ENCODE measurements at regions not wholly inside any gene's neighbourhood (a gene's known extent, or its start where the extent isn't known, plus 50 kb on each side); places are given as distances from the start of the nearest gene placed in this dataset.
A peak's percentile ranks its signal among the peaks of the same experiment; 100 is the strongest.
"Not testable (repeated sequence)": the region's sequence is repeated elsewhere in the genome, so short reads cannot be mapped to it uniquely, and the experiment has no call there.

DNA sequence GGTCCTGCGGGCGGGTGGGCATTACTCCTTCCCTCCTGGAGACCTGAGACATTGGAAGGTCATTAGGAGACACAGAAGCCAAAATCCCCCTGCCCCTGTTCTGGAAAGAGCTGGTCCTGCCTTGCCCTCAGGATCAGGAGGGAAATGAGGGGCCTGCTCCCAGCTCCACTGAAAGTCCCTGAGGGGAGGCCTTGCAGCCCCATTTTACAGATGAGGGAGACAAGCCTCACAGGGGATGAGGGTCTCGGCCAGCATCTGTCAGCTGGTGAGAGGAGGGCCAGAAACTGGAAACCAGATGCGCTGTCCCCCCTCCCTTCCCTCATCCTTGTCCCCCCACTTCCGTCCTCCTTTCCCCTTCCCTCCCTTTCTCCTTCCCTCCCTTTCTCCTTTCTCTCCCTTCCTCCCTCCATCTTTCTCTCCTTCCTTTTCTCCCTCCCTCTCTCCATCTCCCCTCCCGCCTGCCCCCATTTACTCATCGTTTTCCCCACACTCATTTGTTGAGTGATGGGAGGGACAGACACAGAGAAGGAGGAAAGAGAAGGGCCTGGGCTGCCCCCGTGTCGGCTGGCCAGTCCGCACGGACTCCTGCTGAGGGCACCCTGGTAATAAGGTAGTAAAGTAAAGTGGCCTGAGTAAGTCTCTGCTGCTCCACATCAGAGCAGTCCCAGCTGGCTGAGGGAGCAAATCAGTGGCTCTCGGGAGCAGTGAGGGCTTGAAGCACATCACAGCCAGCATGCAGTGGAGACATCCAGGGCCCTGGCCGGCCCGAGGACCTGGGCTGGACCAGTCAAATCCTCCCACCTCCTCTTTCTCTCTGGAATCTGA, 112.4 kb upstream of the ALDH1A3 start:
- DNase-seq: no peak

DNA sequence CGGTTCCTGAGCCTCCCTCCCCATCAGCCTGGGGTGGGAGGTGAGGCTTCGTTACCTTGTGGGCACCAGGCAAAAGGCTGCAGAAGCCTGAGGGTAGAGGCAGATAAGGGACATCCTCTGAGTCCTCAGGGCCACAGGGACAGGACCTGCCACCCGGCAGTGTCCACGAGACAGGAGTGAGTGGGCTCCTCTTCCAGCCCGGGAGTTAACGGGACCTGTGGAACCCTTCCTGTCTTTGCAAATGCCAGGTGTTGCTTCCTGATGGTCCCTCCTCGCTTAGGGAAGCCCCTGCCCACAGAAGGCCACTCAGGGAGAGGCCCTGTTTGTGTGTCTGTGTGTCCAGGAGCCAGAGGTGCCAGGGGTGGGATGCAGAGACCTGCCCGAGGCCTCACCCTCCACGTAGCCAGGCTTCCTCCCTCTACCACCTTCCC, 111.1 kb upstream of the ALDH1A3 start:
- no peak for DNase-seq

DNA sequence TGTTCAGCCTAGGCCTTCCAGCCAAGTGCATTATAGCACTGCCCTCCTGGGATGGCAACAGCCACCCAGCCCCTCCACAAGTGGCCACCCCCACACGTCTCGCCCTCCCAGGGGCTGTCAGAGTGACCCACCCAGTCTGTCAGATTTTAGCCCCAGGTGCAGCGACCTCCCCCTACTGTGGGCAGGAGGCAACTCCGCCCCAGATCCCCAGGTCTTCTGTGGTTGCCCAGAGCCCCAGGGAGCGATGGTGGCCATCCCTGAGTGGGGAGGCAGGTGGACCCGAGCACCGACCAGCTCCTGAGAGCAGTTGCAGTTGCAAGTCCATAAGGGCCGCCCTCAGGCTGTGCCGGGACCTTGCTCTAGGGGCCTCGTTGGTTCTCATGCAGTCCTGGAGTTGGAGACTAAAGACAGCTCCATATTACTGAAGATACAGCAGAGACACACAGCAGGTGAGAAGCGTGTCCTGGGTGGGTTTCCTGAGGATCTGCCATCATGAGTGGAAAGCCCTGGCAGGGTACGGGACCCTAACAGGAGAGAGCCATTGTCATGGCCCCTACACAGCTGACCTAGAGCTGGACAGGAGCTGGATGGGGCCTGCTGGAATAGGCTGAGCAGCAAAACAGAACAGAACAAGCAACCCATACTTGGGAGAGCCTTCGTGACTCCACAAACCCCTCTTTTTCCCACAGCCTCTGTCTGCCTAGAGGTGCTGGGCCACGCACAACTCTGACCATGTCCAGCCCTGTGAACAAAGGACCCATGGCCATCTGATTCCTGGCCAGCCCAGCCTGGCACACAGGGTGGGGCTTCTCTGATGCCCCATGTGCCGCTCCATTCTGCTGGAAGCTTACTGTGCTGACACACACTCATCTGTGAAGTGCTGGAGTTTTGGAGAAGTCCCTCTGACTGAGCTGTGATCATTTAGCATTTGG, 110.3 kb upstream of the ALDH1A3 start:
- no peak for DNase-seq

DNA sequence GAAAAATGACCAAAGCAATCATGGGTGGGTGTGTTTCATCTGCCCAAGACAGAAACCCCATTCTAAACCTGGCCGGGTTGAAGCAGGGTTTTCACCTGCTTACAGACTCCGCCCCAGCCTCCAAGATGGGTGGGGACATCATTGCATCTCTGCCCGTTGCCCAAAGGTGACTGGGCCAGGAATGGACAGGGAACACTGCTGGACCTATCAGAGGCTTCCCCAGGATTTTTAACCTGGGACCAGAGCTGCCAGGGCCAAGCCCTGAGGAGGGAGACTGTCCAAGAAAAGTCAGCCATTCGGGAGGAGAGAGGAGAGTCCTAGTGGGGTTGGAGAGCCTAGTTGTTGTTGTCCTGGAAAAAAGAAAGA, 109.7 kb upstream of the ALDH1A3 start:
- no peak for DNase-seq

DNA sequence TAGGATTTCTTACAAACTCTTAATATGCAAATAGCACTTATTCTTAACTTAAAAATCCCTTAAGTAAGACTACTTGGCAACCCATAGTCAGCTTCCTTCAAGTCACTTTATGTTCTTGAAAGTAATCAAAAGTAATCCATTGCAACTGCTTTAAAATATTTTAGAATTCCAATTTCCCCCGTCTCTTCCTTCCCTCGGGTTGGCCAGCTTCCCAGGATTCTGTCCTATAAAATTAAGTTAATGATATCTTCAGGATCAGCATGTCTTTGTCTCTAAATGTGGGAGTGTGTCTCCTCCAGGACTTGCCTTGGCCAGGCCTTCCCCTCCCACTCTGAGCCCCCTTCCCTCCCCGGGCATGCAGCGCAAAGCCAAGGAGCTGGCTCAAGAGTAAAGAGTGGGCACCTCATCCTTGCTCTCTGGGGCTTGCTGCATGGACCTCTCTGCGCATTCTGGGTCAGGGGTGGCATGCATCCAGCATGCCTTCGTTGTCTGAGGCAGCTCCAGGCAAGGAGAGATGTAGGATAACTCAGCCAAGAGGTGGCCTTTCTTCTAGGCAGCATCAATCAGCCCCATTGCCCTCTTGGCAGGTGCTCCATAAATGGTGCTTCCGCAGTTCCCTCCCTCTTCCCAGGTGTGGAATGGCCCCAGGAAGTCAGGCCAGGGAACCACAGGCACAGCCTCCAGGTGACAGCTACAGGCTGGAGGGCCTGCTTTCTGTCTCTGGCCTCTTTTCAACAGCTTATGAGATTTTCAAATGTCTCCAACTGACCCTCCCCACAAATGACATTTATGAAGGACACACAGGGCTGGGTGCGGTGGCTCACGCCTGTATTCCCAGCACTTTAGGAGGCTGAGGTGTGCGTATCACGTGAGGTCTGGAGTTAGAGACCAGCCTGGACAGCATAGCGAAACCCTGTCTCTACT, 108.7 kb upstream of the ALDH1A3 start:
- DNase-seq: peak; percentile 50

DNA sequence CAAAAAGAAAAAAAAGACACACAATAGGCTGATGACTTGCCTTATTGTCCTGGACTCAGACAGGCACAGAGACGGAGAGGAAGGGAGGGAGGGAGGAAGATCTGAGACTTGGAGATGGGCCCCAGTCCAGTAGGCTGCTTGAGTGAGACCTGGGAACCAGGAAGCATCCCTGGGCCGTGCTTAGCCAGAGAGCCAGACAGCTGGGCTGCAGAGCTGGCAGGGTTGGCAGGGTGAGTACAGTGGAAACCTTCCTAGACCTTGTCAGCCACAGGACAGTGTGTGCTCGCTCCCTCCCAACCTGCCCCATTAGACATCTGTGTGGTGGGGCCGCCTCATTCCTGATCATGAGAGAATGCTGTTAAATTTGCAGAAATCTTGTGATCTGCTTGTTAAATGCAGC, 107.9 kb upstream of the ALDH1A3 start:
- no peak for DNase-seq

DNA sequence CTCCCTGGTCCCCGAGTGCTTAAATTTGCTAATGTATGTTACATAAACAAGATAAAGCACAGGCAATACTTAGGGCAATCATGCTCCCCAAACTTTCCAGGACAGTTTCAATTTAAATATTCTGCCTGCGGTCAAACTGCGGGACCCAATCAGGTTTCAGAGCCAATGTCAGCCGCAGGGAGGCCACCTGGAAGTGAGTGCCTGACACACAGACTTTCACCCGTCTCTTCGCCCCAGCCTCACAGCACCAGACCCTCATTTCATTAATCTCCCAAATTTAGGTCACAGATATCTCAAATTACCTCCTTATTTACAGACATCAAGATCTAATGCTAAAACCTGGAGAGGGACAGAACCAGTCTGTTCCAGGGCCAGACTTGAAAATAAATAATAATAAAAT, 107.2 kb upstream of the ALDH1A3 start:
- DNase-seq: no peak

DNA sequence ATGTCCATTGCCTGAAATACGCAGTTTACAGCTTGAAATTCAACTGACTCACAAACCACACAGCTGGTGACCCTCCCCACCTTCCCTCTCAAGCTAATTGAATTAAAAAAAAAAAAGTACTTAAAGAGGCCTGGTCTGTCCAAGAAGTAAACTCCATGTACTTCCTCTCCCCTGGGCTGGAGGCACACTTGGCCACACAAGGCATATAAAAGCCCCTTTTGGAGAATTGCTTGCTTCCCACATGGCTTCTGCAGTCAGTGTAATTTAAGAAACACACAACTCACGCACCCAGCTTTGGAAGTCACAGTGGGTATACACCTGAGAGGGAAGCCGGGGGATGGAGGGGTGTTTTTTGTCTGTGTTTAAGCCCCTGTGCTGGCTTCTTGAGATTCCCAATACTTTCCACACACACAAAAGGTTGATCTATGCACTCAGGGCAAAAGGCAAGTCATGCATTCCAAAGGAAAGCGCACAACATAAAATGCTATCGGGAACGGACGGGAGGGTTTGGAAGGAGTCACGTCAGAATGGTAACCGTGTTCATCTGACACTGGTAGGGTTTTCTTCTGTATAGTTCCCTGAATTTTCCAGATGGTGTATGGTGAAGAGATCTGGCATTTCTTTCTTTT, 106.6 kb upstream of the ALDH1A3 start:
- peak; percentile 54 for DNase-seq

DNA sequence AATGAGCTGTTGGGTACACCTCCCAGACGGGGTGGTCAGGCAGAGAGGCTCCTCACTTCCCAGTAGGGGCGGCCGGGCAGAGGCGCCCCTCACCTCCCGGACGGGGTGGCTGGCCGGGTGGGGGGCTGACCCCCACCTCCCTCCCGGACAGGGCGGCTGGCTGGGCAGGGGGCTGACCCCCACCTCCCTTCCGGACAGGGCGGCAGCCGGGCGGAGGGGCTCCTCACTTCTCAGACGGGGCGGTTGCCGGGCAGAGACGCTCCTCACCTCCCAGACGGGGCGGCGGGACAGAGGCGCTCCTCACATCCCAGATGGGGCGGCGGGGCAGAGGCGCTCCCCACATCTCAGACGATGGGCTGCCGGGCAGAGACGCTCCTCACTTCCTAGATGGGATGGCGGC, 105.6 kb upstream of the ALDH1A3 start:
- not testable (repeated sequence) for DNase-seq

DNA sequence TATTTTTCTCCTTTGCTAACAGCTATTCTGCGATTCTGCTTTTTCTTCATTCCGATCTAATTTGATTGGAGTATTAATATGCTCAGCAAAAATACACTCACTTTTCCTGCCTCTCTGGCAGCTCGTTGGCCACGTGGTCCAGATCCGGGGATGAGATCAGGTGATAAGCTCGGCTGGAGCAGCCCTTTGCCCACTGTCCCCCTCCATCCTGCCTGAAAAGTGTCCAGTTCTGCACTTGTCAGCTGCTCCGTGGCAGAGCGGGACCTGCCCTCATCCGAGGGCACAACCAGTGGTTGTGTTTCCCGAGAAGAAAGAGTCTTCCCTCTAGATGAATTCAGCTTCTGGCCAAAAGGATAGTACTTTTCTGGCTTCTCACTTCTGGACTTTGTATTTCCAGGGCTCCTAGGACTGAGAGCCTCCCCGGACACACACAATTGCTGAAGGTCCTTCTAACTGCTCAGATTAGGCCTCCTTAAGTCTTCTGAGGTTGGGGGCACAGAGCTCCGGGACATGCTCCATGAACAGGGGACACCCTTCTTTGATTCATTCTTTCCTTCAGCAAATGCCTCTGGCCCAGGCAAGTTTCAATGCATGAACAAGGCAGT, 103.9 kb upstream of the ALDH1A3 start:
- DNase-seq: no peak

DNA sequence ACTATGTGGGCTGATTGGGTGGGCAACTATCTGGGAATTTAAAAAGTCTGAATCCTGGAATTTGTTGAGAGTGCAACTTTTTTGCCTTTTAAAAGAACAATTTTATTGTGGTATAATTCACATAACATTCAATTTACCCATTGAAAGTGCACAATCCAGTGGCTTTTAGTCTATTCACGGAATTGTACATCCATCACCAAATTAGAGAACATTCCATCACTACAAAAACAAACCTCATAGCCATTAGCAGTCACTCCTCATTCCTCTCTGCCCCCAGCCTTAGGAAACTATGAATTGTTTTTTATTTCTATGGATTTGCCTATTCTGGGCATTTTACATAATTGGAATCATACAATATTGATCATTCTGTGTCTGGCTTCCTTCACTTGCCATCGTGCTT, 101.8 kb upstream of the ALDH1A3 start:
- no peak for DNase-seq

DNA sequence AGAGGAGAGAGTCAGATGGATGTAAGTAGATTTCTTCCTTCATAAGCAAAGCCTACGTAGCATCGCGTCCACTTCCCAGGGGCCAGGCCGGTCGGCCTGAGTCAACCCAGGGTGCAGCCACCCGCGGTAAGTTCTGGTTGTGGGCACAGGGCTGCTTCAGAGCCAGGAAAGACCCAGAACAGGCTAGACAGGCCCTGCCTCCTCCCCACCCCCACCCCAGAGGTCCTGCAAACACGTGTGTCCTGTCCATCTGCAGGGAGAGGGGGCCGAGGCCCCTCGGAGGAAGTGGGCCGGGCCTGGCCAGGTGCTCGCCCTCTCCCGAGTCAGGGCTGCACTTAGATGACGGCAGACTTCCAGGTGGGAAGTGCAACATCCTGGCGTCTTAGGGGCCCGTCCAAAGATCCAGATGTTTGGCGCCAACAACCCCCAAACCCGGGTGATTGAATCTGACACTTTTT, 100.8 kb upstream of the ALDH1A3 start:
- DNase-seq: no peak

DNA sequence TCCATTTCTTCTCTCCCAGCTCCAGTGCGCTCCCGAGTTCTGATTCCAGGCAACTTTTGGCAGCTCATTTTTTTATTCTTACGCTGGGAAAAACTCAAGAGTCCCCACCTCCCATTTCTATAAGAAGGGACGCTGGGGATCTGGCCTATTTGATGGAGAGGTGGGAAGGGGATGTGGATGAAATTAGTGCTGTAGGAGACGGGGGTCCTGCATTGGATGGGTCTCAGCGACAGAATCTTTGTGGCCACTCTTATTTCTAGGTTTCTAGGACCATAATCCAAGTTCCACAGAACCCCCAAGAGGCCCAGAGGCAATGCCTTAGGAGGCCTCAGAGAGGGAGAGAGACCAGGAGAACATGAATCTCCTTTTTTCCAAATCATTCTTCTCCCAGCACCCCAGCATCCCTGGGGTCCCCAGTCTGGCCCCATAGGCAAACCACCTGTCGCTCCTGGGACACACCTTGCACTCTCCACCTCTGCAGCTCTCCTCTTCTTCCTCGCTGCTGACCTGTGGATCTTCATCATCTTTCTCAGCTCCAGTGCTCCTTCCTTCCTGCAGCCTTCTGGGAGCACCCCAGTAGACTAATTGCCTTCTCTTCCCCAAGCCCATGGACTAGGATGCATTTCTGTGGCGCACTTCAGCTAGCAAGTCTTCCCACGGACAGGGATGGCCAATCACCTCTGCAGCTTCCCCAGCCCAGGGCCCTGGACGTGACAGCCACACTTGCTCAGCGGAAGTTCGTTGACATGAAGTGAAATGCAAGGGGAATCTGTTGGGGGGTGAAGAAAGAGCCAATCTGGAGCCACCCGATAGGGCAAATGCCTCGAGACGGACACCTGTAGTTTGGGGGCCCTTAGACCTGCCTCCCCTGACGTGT, 100.1 kb upstream of the ALDH1A3 start:
- DNase-seq: no peak

DNA sequence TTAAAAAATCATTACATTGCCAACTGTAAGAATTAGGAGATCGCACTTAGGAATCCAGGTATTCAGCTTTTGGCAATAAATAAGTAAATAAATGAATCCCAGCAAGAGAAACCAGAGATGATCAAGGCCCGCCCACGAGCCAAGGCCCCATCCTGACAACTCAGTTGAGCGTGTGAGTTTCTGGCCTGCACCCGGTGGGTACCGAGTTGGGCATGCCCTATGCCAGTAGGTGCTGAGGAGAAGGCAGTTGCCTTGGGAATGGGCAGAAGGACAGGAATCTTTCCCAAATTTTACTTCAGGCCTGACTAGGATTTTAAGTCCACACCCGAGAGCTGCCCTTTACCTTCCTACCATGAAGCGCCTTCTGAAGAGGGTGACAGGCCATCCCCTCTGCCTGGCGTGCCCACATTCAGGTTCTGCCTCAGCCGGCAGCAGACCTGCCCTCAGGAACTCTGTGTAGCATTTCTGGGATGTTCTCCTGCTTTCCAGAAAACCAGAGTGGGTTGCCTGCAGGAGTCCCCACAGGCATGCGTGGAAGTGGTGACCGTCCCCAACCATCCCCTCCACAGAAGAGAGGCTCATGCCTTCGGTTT, 99.3 kb upstream of the ALDH1A3 start:
- no peak for DNase-seq

DNA sequence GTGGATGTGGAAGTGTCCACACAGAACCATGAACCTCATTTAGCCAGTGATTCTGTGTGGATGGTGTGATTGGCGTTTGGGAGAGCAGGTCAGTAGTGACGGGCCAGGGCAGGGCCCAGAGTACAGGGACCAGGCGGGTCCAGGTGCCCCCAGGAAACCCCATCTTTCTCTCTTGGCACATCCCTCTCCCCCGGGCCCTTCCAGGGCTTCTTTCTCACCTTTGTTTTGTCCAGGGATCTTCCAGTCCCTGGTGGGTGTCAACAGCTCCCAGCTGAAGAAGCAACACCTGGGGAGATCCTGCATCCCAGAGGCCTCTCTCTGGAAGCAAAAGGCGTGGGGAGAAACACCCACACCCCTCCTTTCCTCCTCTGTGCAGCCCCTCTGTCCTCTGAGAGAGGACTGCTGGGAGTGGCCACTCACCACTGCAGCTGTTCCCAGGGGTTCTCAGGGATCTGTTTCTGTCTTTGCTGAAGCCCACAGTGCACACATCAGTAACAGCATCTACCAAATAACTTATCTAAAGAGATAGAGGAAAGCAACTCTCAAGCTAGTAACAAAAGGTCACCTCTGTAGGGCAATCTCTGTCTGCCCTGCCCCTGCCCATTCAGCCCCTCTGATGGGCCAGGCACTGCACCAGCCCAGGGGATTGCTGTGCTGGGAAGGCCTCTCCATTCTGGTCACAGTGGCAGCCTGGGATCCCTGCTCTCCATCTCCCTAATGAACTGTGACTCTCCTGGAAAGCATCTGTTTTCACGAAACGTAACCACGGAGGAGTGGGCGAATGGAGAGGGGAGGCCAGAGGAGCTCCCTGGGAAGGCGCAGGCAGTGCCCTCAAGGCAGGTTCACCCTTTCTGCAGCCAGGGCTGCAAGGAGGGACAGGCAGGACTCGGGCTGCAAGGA, 98.3 kb upstream of the ALDH1A3 start:
- DNase-seq: no peak

DNA sequence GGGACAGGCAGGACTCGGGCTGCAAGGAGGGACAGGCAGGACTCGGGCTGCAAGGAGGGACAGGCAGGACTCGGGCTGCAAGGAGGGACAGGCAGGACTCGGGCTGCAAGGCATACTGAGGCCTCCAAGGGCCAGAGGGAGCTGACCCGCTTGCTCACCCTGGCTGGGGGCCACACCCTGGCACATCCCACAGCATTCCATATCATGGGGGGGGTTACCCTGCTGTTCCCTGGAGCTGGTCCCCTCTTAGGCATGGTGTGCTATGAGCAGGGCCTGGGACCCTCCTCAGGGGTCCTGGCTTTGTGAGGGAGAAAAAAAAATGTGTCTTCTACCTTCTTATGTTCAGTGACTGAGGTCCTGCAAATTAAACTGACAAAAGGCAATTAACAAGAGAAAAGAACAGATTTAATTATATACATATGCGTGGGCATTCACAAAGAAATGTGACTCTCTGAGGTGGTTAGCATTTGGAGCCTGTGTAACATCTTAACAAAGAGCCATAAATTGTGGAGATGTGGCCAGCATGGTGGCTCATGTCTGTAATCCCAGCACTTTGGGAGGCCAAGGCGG, 97.6 kb upstream of the ALDH1A3 start:
- no peak for DNase-seq

DNA sequence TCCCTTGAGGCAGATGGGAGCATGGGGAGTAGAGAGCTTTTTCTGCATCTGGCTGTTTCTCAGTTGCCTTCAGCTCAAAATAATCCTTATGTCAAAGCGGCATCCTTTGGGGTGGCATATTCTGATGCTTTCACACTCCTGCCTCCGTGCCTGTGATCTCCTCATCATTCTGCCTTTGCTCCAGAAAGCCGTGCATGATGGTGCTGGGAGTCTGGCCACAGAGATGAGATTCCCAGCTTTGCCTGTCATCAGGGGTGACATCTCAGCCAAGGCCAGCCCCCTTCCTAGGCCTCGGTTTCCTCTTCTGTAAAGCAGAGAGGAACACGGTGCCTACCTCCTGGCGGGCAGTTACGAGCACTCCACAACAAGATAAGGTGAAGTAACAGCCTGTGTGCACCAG, 96.3 kb upstream of the ALDH1A3 start:
- no peak for DNase-seq

DNA sequence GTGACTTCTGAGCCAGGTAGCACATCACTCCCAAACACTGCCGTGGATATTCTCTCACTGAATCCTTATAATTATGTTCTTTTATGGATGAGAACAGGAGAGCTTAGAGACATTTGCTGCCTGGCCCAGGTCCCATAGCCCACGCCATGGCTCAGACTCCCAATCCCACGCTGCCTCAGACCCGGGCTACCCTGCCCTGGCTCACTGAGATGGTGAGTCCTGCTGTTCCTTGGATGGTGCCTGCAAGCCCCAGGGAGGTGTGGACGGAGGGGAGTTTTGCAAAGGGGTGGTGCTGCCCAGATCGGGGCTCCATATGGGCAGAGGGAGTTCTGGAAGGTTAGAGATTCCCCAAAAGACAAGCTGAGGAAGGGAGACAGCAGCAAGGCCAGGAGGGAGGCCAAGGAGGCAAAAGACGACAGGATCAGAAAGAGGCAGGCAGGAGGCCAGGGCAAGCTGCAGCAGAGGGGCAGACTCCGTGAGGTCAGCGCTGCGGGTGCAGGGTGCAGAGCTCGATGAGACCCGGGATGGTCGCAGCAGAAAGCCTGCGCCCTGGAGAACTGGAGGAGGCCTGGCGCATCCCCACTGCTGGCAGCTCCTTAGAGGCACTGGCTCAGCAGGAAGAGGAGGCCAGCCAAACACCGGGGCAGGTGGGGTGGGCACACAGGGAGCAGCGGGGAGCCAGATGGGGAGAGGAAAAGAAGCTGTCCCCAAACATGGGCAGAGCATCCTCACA, 95.7 kb upstream of the ALDH1A3 start:
- no peak for DNase-seq
